ENCODE measurements at regions not wholly inside any gene's neighbourhood (a gene's known extent, or its start where the extent isn't known, plus 50 kb on each side); places are given as distances from the start of the nearest gene placed in this dataset.

DNA sequence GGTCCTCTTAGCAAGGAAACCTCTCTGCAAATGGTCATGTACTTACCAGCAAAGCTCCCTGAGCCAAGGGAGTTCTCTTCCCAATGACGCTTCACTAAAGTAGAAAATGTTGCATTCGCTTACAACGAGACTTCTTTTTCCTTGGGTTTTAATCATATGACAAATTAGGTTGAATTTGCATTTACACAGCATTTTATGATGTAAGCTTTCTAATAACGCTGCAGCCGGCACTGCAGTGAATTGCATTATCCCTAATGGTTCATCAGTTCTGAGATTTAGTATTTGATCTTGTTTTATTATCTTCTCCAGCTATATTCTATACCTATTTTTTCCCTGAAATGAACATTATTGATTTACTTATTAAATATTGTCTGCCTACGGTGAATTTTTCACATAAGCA is 339.3 kb upstream of the PFKP start:
- Histone ChIP-seq H3K9me3 (ENCODE audit: control insufficient read depth, insufficient read depth, low read length) (peaks cover 30% of the 10 kb centered on the region), H3K18ac (ENCODE audit: low read depth, low read length) (no peak overlapping the region), H2AK9ac (replicated peaks; ENCODE audit: low read depth, low read length, poor library complexity) (no peak overlapping the region), H4K8ac (ENCODE audit: low read depth in 2 of 2, low read length in 2 of 2) (no peak overlapping the region), H4K91ac (ENCODE audit: insufficient read depth, low read depth, low read length) (no peak overlapping the region), H4K5ac (ENCODE audit: low read depth, low read length) (no peak overlapping the region), H3K9ac (ENCODE audit: low read depth, low read length) (no peak overlapping the region), H3K56ac (ENCODE audit: extremely low read depth, insufficient read depth, low read length) (no peak overlapping the region), H2BK20ac (ENCODE audit: low read depth, low read length) (no peak overlapping the region), H3K36me3 (ENCODE audit: control insufficient read depth, insufficient read depth, low read length) (no peaks in the 10 kb centered on the region), H3K14ac (replicated peaks; ENCODE audit: low read depth, low read length) (no peak overlapping the region), H3K4me1 (ENCODE audit: control insufficient read depth, insufficient read depth, low read length) (no peaks in the 10 kb centered on the region), H3K4me3 (ENCODE audit: insufficient read depth, low read depth, low read length) (no peak overlapping the region), H2BK15ac (ENCODE audit: low read depth, low read length) (no peak overlapping the region), H2BK5ac (ENCODE audit: low read depth, low read length, poor library complexity, severe bottlenecking) (no peak overlapping the region), H4K20me1 (ENCODE audit: insufficient read depth, low read length) (no peaks in the 10 kb centered on the region), H2AFZ (replicated peaks; ENCODE audit: low read length, poor library complexity) (no peak overlapping the region), H3K79me1 (ENCODE audit: low read depth in 1 of 2, low read length in 2 of 2) (no peaks in the 10 kb centered on the region), H2AK5ac (ENCODE audit: low read depth, low read length) (no peak overlapping the region), H3K27me3 (ENCODE audit: control insufficient read depth, insufficient read depth, low read length) (no peaks in the 10 kb centered on the region), H3K27ac (ENCODE audit: insufficient read depth, low read length) (no peak overlapping the region), H3K4me2 (ENCODE audit: low read depth, low read length) (no peak overlapping the region), H3K4ac (ENCODE audit: low read depth, low read length) (no peak overlapping the region), H3K23ac (ENCODE audit: low read depth, low read length) (no peak overlapping the region), H2BK120ac (ENCODE audit: low read depth, low read length) (no peak overlapping the region), H3K9me1 (ENCODE audit: insufficient read depth, low read length) (no peaks in the 10 kb centered on the region)
- ChIA-PET POLR2A (ENCODE audit: unreplicated experiment) (no interaction called here), CTCF (no interaction called here)
- WGBS, 2 experiments (ENCODE audit: extremely low coverage in 2 of 2, insufficient read length in 1 of 2), result 60% methylated on average over 1 of the region's 6 CpGs; no CpG with 5 or more reads in 1 of the 2 experiments
- intact Hi-C loops (cut with micrococcal nuclease), result no loop called here
- dilution Hi-C loops (cut with HindIII; ENCODE audit: low sequenced_read_pairs, unreplicated experiment), result no loop called here
- no TSS peak for BruUV-seq (replicated peaks)
- TF ChIP-seq MAFK (IDR thresholded peaks at IDR 0.05; ENCODE audit: low read depth, low read length) (no peak), RAD21 (IDR thresholded peaks at IDR 0.05; ENCODE audit: low read length) (no peak), FOS (IDR thresholded peaks at IDR 0.05; ENCODE audit: low read depth, low read length) (no peak), NFE2L2 (IDR thresholded peaks at IDR 0.05; ENCODE audit: low read depth, low read length) (no peak), BHLHE40 (IDR thresholded peaks at IDR 0.05; ENCODE audit: low read depth, low read length) (no peak), MXI1 (IDR thresholded peaks at IDR 0.05; ENCODE audit: borderline replicate concordance, low read depth, low read length) (no peak)
- TF ChIP-seq, protein P1, sequence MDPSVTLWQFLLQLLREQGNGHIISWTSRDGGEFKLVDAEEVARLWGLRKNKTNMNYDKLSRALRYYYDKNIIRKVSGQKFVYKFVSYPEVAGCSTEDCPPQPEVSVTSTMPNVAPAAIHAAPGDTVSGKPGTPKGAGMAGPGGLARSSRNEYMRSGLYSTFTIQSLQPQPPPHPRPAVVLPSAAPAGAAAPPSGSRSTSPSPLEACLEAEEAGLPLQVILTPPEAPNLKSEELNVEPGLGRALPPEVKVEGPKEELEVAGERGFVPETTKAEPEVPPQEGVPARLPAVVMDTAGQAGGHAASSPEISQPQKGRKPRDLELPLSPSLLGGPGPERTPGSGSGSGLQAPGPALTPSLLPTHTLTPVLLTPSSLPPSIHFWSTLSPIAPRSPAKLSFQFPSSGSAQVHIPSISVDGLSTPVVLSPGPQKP (IDR thresholded peaks at IDR 0.05; ENCODE audit: borderline replicate concordance, low read depth, low read length), result no peak
- TF ChIP-seq, protein P2, sequence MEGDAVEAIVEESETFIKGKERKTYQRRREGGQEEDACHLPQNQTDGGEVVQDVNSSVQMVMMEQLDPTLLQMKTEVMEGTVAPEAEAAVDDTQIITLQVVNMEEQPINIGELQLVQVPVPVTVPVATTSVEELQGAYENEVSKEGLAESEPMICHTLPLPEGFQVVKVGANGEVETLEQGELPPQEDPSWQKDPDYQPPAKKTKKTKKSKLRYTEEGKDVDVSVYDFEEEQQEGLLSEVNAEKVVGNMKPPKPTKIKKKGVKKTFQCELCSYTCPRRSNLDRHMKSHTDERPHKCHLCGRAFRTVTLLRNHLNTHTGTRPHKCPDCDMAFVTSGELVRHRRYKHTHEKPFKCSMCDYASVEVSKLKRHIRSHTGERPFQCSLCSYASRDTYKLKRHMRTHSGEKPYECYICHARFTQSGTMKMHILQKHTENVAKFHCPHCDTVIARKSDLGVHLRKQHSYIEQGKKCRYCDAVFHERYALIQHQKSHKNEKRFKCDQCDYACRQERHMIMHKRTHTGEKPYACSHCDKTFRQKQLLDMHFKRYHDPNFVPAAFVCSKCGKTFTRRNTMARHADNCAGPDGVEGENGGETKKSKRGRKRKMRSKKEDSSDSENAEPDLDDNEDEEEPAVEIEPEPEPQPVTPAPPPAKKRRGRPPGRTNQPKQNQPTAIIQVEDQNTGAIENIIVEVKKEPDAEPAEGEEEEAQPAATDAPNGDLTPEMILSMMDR (conservative IDR thresholded peaks at IDR 0.05; ENCODE audit: low read depth, low read length), result no peak
- TF ChIP-seq, protein P3, sequence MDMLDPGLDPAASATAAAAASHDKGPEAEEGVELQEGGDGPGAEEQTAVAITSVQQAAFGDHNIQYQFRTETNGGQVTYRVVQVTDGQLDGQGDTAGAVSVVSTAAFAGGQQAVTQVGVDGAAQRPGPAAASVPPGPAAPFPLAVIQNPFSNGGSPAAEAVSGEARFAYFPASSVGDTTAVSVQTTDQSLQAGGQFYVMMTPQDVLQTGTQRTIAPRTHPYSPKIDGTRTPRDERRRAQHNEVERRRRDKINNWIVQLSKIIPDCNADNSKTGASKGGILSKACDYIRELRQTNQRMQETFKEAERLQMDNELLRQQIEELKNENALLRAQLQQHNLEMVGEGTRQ (IDR thresholded peaks at IDR 0.05; ENCODE audit: low read depth, low read length), result no peak
- no peak for DNase-seq
- in situ Hi-C loops (cut with MboI; ENCODE audit: low sequenced_read_pairs), result no loop called here
- ATAC-seq (ENCODE audit: low read depth), result no peak
